ENCODE measurements at regions not wholly inside any gene's neighbourhood (a gene's known extent, or its start where the extent isn't known, plus 50 kb on each side); places are given as distances from the start of the nearest gene placed in this dataset.

DNA sequence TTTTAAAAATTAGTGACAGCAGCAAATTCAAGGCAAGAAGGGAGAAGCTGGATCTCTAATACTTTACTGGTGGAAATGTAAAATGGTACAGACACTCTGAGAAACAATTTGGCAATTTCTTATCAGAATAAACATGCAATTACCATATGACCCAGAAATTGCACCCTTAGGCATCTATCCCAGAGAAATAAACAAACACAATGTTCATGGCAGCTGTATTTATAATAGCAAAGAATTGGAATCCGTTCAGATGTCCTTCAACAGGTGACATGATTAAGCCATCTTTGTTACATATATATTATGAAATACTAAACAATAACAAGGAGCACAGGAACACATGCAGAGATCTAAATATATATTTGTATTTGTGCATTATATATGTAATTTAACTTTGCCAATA lies 756.5 kb downstream of the SLITRK1 start:
- TF ChIP-seq CTCF (conservative IDR thresholded peaks at IDR 0.05; ENCODE audit: low read depth in 2 of 2) (no peak), CREB1 (CRISPR knock-in tag; IDR thresholded peaks at IDR 0.05; ENCODE audit: low read depth) (no peak), EZH2 (IDR thresholded peaks at IDR 0.05; ENCODE audit: low read depth, unreplicated experiment) (no peak), ZNF114 (CRISPR knock-in tag; IDR thresholded peaks at IDR 0.05) (no peak), NANOG (IDR thresholded peaks at IDR 0.05; ENCODE audit: borderline replicate concordance) (no peak), POLR2AphosphoS5 (IDR thresholded peaks at IDR 0.05; ENCODE audit: low read depth) (no peak), JUNB (IDR thresholded peaks at IDR 0.05; ENCODE audit: unreplicated experiment) (no peak), EZH2phosphoT487 (IDR thresholded peaks at IDR 0.05; ENCODE audit: unreplicated experiment) (no peak)
